Activated CD4-positive, alpha-beta T cell treated with anti-CD3 and anti-CD28 coated beads, Interleukin-2, Interleukin-6, amounts not matched to agents 100 ng/mL and 50 ng/mL, durations not matched to agents 16 hours and 8 hours (primary cell): ENCODE measurements at regions not wholly inside any gene's neighbourhood (a gene's known extent, or its start where the extent isn't known, plus 50 kb on each side); places are given as distances from the start of the nearest gene placed in this dataset.

Source experiments
- DNase-seq: peaks from one replicate; pipeline ENCODE4 v3.0.0-alpha.2; 2020

DNA sequence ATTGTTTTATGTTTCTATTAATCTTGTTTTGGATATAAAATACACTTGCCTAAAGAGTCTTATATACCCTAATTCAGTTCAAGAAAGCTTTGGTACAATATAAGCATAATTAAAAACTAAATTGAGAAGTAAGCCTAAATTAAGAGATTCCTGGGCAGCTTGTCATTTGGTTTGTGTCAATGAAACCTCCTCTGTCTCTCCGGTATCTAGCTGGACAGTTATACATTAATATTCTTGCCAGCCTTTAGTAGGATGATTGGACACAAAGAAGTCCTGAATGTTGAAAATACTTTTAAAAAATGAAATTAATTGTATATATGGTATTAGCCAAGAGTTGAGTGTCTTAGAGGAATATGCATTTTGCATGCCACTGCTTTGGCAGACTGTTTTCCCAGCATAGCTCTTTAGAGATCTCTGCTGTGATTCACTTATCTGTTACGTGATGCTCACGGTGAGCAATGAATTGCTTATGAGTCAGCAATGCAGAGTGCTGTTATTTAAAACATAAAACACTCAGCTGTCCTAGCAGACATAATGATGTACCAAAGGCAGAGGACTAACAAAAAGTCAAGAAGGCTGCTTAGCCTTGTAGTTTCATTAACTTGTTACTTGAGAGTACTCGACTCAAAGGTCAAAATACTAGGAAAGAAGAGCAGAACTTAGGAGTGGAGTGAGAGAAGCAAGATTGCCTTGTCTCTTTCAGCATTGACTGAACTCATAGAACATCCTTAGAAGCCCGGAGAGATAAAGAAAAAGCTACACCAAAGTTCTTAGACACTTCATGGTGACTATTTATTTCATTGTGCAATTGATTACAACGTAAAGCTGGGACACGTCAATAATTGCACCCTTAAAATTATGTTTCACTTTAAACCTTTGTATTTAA is 1296.1 kb upstream of the PCDH7 start:
- no peak for DNase-seq

GRCh38 chr4:29453303-29453820 is 1266.8 kb upstream of the PCDH7 start:
- DNase-seq = no peak

- DNase-seq = no peak
These were observed 1260.2 kb upstream of the PCDH7 start for GRCh38 chr4:29459926-29460325.

DNA sequence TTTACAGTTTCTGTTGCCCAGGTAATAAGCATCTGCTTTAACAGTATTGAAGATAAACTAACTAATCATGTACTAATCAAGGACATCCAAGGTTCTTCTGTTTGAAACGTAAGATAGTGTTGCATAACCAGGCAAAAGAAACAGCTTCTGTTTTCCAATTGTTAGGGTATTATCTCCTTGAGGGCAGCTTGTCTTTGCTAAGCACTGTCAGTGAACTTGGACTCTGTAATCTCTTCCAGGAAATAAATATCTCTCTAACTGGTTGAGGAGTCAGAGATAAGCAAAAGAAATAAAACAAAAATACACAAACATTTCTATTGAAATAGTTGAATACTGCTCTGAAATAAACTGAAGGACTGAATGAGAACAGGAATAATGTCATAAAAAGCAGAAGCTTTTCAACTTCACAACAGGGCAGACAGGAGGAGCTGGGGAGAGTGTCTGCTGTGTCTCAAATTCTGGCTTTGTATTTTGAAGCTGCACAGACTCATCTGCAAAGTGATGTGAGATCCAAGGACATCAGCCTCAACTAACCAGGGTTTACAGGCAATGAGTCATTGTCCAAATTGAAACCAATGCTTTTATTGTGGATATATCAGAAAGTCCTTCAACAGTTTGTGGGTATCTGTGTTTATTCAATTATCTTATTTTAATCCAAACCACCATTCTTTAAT is 1253.0 kb upstream of the PCDH7 start:
- no peak for DNase-seq
